Smooth muscle cell (in vitro differentiated cells): ENCODE measurements at regions not wholly inside any gene's neighbourhood (a gene's known extent, or its start where the extent isn't known, plus 50 kb on each side); places are given as distances from the start of the nearest gene placed in this dataset.

Source experiments
- DNase-seq: peaks from one replicate; lab custom pipeline; 2025; ENCODE audit not compliant: unreplicated experiment; lab: John Stamatoyannopoulos, UW
- H2AFZ ChIP-seq: fragments of 200-600 bp; sonication (generic); 2 replicates; pipeline ENCODE4 v1.6.0; 2016; ENCODE audit warnings: antibody characterized with exemption, low read depth, mild to moderate bottlenecking
- H3F3A ChIP-seq: fragments of 200-600 bp; sonication (generic); 2 replicates; pipeline ENCODE4 v1.6.0; 2017; ENCODE audit warnings: antibody characterized with exemption, low read depth
- H3K27ac ChIP-seq: fragments of 200-600 bp; sonication (generic); 2 replicates; pipeline ENCODE4 v1.5.1; 2016; ENCODE audit warnings: low read depth, mild to moderate bottlenecking
- H3K27me3 ChIP-seq: fragments of 200-600 bp; sonication (generic); 2 replicates; pipeline ENCODE4 v1.6.1; 2016; ENCODE audit warnings: low read depth, mild to moderate bottlenecking
- H3K36me3 ChIP-seq: fragments of 200-600 bp; sonication (generic); 2 replicates; pipeline ENCODE4 v1.5.1; 2016; ENCODE audit warnings: low read depth
- H3K4me1 ChIP-seq: fragments of 200-600 bp; sonication (generic); 2 replicates; pipeline ENCODE4 v1.5.1; 2016; ENCODE audit warnings: low read depth
- H3K4me2 ChIP-seq: fragments of 200-600 bp; sonication (generic); 2 replicates; pipeline ENCODE4 v1.6.0; 2016; ENCODE audit warnings: mild to moderate bottlenecking
- H3K4me3 ChIP-seq: fragments of 200-600 bp; sonication (generic); 2 replicates; pipeline ENCODE4 v1.5.1; 2016; ENCODE audit warnings: mild to moderate bottlenecking
- H3K79me2 ChIP-seq: fragments of 200-600 bp; sonication (generic); 2 replicates; pipeline ENCODE4 v1.6.0; 2016; ENCODE audit warnings: low read depth, mild to moderate bottlenecking
- H3K9ac ChIP-seq: fragments of 200-600 bp; sonication (generic); 2 replicates; pipeline ENCODE4 v1.6.0; 2016; ENCODE audit warnings: low read depth
- H3K9me3 ChIP-seq: fragments of 200-600 bp; sonication (generic); replicated peaks from 2 replicates; pipeline ENCODE4 v1.5.1; 2016; ENCODE audit warnings: low read depth
- H4K20me1 ChIP-seq: fragments of 200-600 bp; sonication (generic); 2 replicates; pipeline ENCODE4 v1.6.0; 2016; ENCODE audit warnings: low read depth
- CTCF ChIP-seq: fragments of 200-600 bp; sonication (generic); IDR thresholded peaks from 2 replicates; pipeline ENCODE4 v1.5.1; 2017; ENCODE audit warnings: borderline replicate concordance, mild to moderate bottlenecking, antibody characterized with exemption; ENCODE audit not compliant: insufficient read depth, poor library complexity, severe bottlenecking
- WGBS: methylation state at CpG from one replicate; pipeline ENCODE4 v1.1.7; 2016; ENCODE audit warnings: low lambda C conversion rate; 5-methylcytosine and 5-hydroxymethylcytosine counted together

- no peaks in the 10 kb centered on the region for H3K9me3 ChIP-seq
- H2AFZ ChIP-seq: no peak overlapping the region
- no peaks in the 10 kb centered on the region for H3K36me3 ChIP-seq
- no peaks in the 10 kb centered on the region for H4K20me1 ChIP-seq
- no peak overlapping the region for H3K27ac ChIP-seq
- no peaks in the 10 kb centered on the region for H3K27me3 ChIP-seq
- H3F3A ChIP-seq: no peaks in the 10 kb centered on the region
- no peaks in the 10 kb centered on the region for H3K79me2 ChIP-seq
- 91% methylated on average over 4 of the region's 4 CpGs for WGBS
- no peak for TF ChIP-seq CTCF
- DNase-seq: no peak
- H3K4me3 ChIP-seq: no peak overlapping the region
- no peak overlapping the region for H3K4me2 ChIP-seq
- H3K4me1 ChIP-seq: no peaks in the 10 kb centered on the region
- no peak overlapping the region for H3K9ac ChIP-seq
Observed at GRCh38 chr4:130080872-130081451, 985.0 kb downstream of the C4orf33 start.

- Histone ChIP-seq H3K27me3 (no peaks in the 10 kb centered on the region), H4K20me1 (no peaks in the 10 kb centered on the region), H3K9ac (no peak overlapping the region), H3F3A (no peaks in the 10 kb centered on the region), H3K4me2 (no peak overlapping the region), H3K79me2 (no peaks in the 10 kb centered on the region), H3K27ac (no peak overlapping the region), H2AFZ (no peak overlapping the region), H3K9me3 (no peaks in the 10 kb centered on the region), H3K4me1 (peaks cover 4% of the 10 kb centered on the region), H3K36me3 (no peaks in the 10 kb centered on the region), H3K4me3 (no peak overlapping the region)
- no peak for DNase-seq
- no peak for TF ChIP-seq CTCF
- 95% methylated on average over 22 of the region's 22 CpGs for WGBS
Observed at GRCh38 chr4:130090427-130090826, 994.5 kb downstream of the C4orf33 start.

- Histone ChIP-seq H3K79me2 (no peaks in the 10 kb centered on the region), H3K4me2 (no peak overlapping the region), H3F3A (no peaks in the 10 kb centered on the region), H3K4me3 (no peak overlapping the region), H2AFZ (no peak overlapping the region), H3K27me3 (no peaks in the 10 kb centered on the region), H3K9me3 (no peaks in the 10 kb centered on the region), H3K9ac (no peak overlapping the region), H3K27ac (no peak overlapping the region), H3K36me3 (no peaks in the 10 kb centered on the region), H3K4me1 (no peaks in the 10 kb centered on the region), H4K20me1 (no peaks in the 10 kb centered on the region)
- 85% methylated on average over 8 of the region's 8 CpGs for WGBS
- DNase-seq: no peak
- no peak for TF ChIP-seq CTCF
Observed at GRCh38 chr4:130092187-130093015, 996.4 kb downstream of the C4orf33 start.

GRCh38 chr4:130099105-130099504, 1003.2 kb downstream of the C4orf33 start:
- no peak overlapping the region for H3K4me2 ChIP-seq
- no peaks in the 10 kb centered on the region for H3K36me3 ChIP-seq
- H3F3A ChIP-seq: no peaks in the 10 kb centered on the region
- H3K9ac ChIP-seq: no peak overlapping the region
- no peak for TF ChIP-seq CTCF
- whole genome bisulfite sequencing: 91% methylated on average over 1 of the region's 1 CpG
- H3K27ac ChIP-seq: no peak overlapping the region
- DNase-seq: no peak
- H3K9me3 ChIP-seq: no peaks in the 10 kb centered on the region
- no peaks in the 10 kb centered on the region for H3K79me2 ChIP-seq
- H2AFZ ChIP-seq: no peak overlapping the region
- no peak overlapping the region for H3K4me3 ChIP-seq
- no peaks in the 10 kb centered on the region for H3K4me1 ChIP-seq
- H3K27me3 ChIP-seq: no peaks in the 10 kb centered on the region
- H4K20me1 ChIP-seq: no peaks in the 10 kb centered on the region
